Loucy (cell line): ENCODE measurements at regions not wholly inside any gene's neighbourhood (a gene's known extent, or its start where the extent isn't known, plus 50 kb on each side); places are given as distances from the start of the nearest gene placed in this dataset.

Experiments used
- EZH2phosphoT487 ChIP-seq: fragments of 200-600 bp; IDR thresholded peaks from 2 replicates; pipeline ENCODE4 v1.6.1; 2018; ENCODE audit warnings: antibody characterized with exemption, mild to moderate bottlenecking, moderate library complexity, borderline replicate concordance
- TF ChIP-seq, protein P1 (sequence below): fragments of 200-600 bp; sonication (generic); conservative IDR thresholded peaks from 2 replicates; pipeline ENCODE4 v1.5.1; 2014; ENCODE audit warnings: mild to moderate bottlenecking, antibody characterized with exemption, low read length

- TF ChIP-seq, protein P1, sequence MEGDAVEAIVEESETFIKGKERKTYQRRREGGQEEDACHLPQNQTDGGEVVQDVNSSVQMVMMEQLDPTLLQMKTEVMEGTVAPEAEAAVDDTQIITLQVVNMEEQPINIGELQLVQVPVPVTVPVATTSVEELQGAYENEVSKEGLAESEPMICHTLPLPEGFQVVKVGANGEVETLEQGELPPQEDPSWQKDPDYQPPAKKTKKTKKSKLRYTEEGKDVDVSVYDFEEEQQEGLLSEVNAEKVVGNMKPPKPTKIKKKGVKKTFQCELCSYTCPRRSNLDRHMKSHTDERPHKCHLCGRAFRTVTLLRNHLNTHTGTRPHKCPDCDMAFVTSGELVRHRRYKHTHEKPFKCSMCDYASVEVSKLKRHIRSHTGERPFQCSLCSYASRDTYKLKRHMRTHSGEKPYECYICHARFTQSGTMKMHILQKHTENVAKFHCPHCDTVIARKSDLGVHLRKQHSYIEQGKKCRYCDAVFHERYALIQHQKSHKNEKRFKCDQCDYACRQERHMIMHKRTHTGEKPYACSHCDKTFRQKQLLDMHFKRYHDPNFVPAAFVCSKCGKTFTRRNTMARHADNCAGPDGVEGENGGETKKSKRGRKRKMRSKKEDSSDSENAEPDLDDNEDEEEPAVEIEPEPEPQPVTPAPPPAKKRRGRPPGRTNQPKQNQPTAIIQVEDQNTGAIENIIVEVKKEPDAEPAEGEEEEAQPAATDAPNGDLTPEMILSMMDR, result no peak
- no peak for TF ChIP-seq EZH2phosphoT487
These were observed 2330.6 kb downstream of the MAT2B start for GRCh38 chr5:165836046-165836445.
